GM23248 (cell line): ENCODE measurements at regions not wholly inside any gene's neighbourhood (a gene's known extent, or its start where the extent isn't known, plus 50 kb on each side); places are given as distances from the start of the nearest gene placed in this dataset.

Experiments used
- DNase-seq: peaks from one replicate; pipeline ENCODE4 v3.0.0-alpha.2; 2015
- H2AFZ ChIP-seq: fragments of 200-600 bp; sonication (generic); 2 replicates; pipeline ENCODE4 v1.6.1; 2016; ENCODE audit warnings: antibody characterized with exemption
- H3F3A ChIP-seq: fragments of 200-600 bp; sonication (generic); 2 replicates; pipeline ENCODE4 v1.6.1; 2016; ENCODE audit warnings: mild to moderate bottlenecking, antibody characterized with exemption, mixed run types; ENCODE audit not compliant: insufficient read depth
- H3K27ac ChIP-seq: fragments of 200-600 bp; sonication (generic); 2 replicates; pipeline ENCODE4 v1.5.1; 2016; ENCODE audit warnings: mild to moderate bottlenecking
- H3K27me3 ChIP-seq: fragments of 200-600 bp; sonication (generic); replicated peaks from 2 replicates; pipeline ENCODE4 v1.6.1; 2016; ENCODE audit warnings: mild to moderate bottlenecking; ENCODE audit not compliant: insufficient read depth
- H3K36me3 ChIP-seq: fragments of 200-600 bp; sonication (generic); 2 replicates; pipeline ENCODE4 v1.6.1; 2016; ENCODE audit warnings: low read depth, mild to moderate bottlenecking
- H3K4me1 ChIP-seq: fragments of 200-600 bp; sonication (generic); 2 replicates; pipeline ENCODE4 v1.6.1; 2016; ENCODE audit warnings: mild to moderate bottlenecking; ENCODE audit not compliant: insufficient read depth
- H3K4me2 ChIP-seq: fragments of 200-600 bp; sonication (generic); one replicate; pipeline ENCODE4 v1.6.1; 2016; ENCODE audit warnings: mild to moderate bottlenecking; ENCODE audit not compliant: unreplicated experiment
- H3K4me3 ChIP-seq: fragments of 200-600 bp; sonication (generic); 2 replicates; pipeline ENCODE4 v1.5.1; 2016; ENCODE audit warnings: mild to moderate bottlenecking
- H3K79me2 ChIP-seq: fragments of 200-600 bp; sonication (generic); 2 replicates; pipeline ENCODE4 v1.6.1; 2016; ENCODE audit warnings: mild to moderate bottlenecking; ENCODE audit not compliant: insufficient read depth
- H3K9ac ChIP-seq: fragments of 200-600 bp; sonication (generic); 2 replicates; pipeline ENCODE4 v1.6.1; 2016; ENCODE audit warnings: mild to moderate bottlenecking
- H3K9me2 ChIP-seq: fragments of 200-600 bp; sonication (generic); 2 replicates; pipeline ENCODE4 v1.6.1; 2016; ENCODE audit warnings: mixed run types, mild to moderate bottlenecking, moderate library complexity; ENCODE audit not compliant: insufficient read depth
- H3K9me3 ChIP-seq: fragments of 200-600 bp; sonication (generic); one replicate; pipeline ENCODE4 v1.6.1; 2017; ENCODE audit warnings: low read depth
- H4K20me1 ChIP-seq: fragments of 200-600 bp; sonication (generic); 2 replicates; pipeline ENCODE4 v1.6.0; 2016; ENCODE audit not compliant: insufficient read depth
- EZH2 ChIP-seq: fragments of 200-600 bp; sonication (generic); IDR thresholded peaks from 2 replicates; pipeline ENCODE4 v1.6.1; 2018; ENCODE audit warnings: antibody characterized with exemption, mild to moderate bottlenecking; ENCODE audit not compliant: insufficient read depth, poor library complexity, severe bottlenecking
- EZH2phosphoT487 ChIP-seq: fragments of 200-600 bp; sonication (generic); IDR thresholded peaks from 2 replicates; pipeline ENCODE4 v1.6.1; 2018; ENCODE audit warnings: antibody characterized with exemption, moderate library complexity, mild to moderate bottlenecking, low read depth; ENCODE audit not compliant: insufficient read depth
- WGBS, 2 experiments: methylation state at CpG; one replicate each; pipeline ENCODE4 v1.1.6; 2015 to 2017; ENCODE audit warnings: low lambda C conversion rate in 2 of 2, low coverage in 1 of 2; ENCODE audit errors: missing lambda C conversion rate in 2 of 2; 5-methylcytosine and 5-hydroxymethylcytosine counted together
- in situ Hi-C: fragments of 300-500 bp; cut with MboI; formaldehyde crosslinking; loops from 2 replicates; pipeline ENCODE4 v1.15.0; 2020

DNA sequence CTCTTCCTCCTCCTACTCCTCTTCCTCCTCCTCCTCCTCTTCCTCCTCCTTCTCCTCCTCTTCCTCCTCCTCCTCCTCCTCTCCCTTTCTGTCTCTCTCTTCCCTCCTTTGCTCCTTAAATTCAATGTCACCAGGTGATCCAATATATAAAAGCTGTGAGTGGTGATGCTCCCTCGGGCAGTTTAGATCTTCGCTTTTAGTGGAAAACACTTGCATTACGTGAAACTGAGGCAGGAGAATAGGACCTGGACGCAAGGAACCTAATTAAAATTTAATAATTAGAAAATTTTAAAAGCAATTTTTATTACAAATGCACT, 279.7 kb downstream of the XXYLT1 start:
- Histone ChIP-seq H2AFZ (no peak overlapping the region), H3K36me3 (no peaks in the 10 kb centered on the region), H3K79me2 (no peaks in the 10 kb centered on the region), H3K4me2 (no peak overlapping the region), H4K20me1 (no peaks in the 10 kb centered on the region), H3K27me3 (no peaks in the 10 kb centered on the region), H3K9me3 (no peaks in the 10 kb centered on the region), H3K9ac (no peak overlapping the region), H3F3A (no peaks in the 10 kb centered on the region), H3K9me2 (no peaks in the 10 kb centered on the region), H3K4me3 (no peak overlapping the region), H3K27ac (no peak overlapping the region), H3K4me1 (no peaks in the 10 kb centered on the region)
- no peak for DNase-seq
- no peak for TF ChIP-seq EZH2
- TF ChIP-seq EZH2phosphoT487, result no peak
- 65 to 80% methylated on average over 4 of the region's 4 CpGs for WGBS, 2 experiments
- in situ Hi-C loops, result no loop called here

DNA sequence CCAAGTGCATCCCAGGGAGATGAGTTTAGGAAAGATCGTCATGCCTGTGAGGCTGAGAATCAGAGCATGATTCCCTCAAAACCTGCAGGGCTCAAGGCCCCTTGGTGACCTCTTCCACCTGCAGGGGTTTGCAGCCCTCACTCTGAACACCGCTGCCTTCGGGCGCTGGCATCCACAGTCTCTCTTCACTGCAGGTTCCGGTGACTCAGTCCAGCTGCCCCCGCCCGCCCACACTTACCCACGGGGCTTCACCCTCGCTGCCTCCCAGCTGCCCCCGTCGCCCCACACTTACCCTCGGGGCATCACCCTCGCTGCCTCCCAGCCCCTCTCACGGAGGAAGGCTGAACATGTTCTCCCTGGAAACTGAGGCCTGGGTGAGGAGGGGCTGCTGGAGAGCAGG, 277.1 kb downstream of the XXYLT1 start:
- TF ChIP-seq EZH2 (no peak), EZH2phosphoT487 (no peak)
- in situ Hi-C loops, result no loop called here
- no peaks in the 10 kb centered on the region for H3F3A ChIP-seq
- H3K4me1 ChIP-seq, result no peaks in the 10 kb centered on the region
- no peaks in the 10 kb centered on the region for H3K27me3 ChIP-seq
- H3K4me2 ChIP-seq, result no peak overlapping the region
- WGBS, 2 experiments, result 74 to 78% methylated on average over 12 to 14 of the region's 14 CpGs
- H3K27ac ChIP-seq, result no peak overlapping the region
- H3K9ac ChIP-seq, result no peak overlapping the region
- H4K20me1 ChIP-seq, result no peaks in the 10 kb centered on the region
- no peaks in the 10 kb centered on the region for H3K36me3 ChIP-seq
- H3K9me3 ChIP-seq, result no peaks in the 10 kb centered on the region
- H3K79me2 ChIP-seq, result no peaks in the 10 kb centered on the region
- no peak overlapping the region for H3K4me3 ChIP-seq
- no peak overlapping the region for H2AFZ ChIP-seq
- no peaks in the 10 kb centered on the region for H3K9me2 ChIP-seq
- no peak for DNase-seq

- no peak for DNase-seq
- Histone ChIP-seq H3K27me3 (no peaks in the 10 kb centered on the region), H3K27ac (no peak overlapping the region), H3K9me3 (no peaks in the 10 kb centered on the region), H3K4me3 (no peak overlapping the region), H3K9ac (no peak overlapping the region), H2AFZ (no peak overlapping the region), H3F3A (no peaks in the 10 kb centered on the region), H3K9me2 (no peaks in the 10 kb centered on the region), H3K4me1 (no peaks in the 10 kb centered on the region), H3K36me3 (no peaks in the 10 kb centered on the region), H3K4me2 (no peak overlapping the region), H4K20me1 (no peaks in the 10 kb centered on the region), H3K79me2 (no peaks in the 10 kb centered on the region)
- TF ChIP-seq EZH2phosphoT487, result no peak
- no peak for TF ChIP-seq EZH2
- WGBS, 2 experiments, result 47 to 54% methylated on average over 6 of the region's 6 CpGs
- in situ Hi-C loops, result no loop called here
These were observed 276.4 kb downstream of the XXYLT1 start for GRCh38 chr3:194994551-194994981.

GRCh38 chr3:194995334-194995733, 275.6 kb downstream of the XXYLT1 start:
- H3K79me2 ChIP-seq, result no peaks in the 10 kb centered on the region
- H3F3A ChIP-seq, result no peaks in the 10 kb centered on the region
- DNase-seq, result no peak
- no peak overlapping the region for H3K27ac ChIP-seq
- no peak overlapping the region for H3K4me2 ChIP-seq
- no peak overlapping the region for H2AFZ ChIP-seq
- whole genome bisulfite sequencing, 2 experiments, result 67 to 69% methylated on average over 7 of the region's 7 CpGs
- H3K9ac ChIP-seq, result no peak overlapping the region
- no peaks in the 10 kb centered on the region for H3K4me1 ChIP-seq
- in situ Hi-C loops, result no loop called here
- no peaks in the 10 kb centered on the region for H3K9me2 ChIP-seq
- no peaks in the 10 kb centered on the region; the same call in 1 of the 2 replicates for H3K27me3 ChIP-seq
- TF ChIP-seq EZH2phosphoT487, result no peak
- TF ChIP-seq EZH2, result no peak
- no peak overlapping the region for H3K4me3 ChIP-seq
- H3K36me3 ChIP-seq, result no peaks in the 10 kb centered on the region
- no peaks in the 10 kb centered on the region for H4K20me1 ChIP-seq
- no peaks in the 10 kb centered on the region for H3K9me3 ChIP-seq

- Histone ChIP-seq H3F3A (no peaks in the 10 kb centered on the region), H3K4me1 (no peaks in the 10 kb centered on the region), H2AFZ (no peak overlapping the region), H3K79me2 (no peaks in the 10 kb centered on the region), H3K36me3 (no peaks in the 10 kb centered on the region), H3K4me3 (no peak overlapping the region), H3K27me3 (no peaks in the 10 kb centered on the region; the same call in 1 of the 2 replicates), H3K9me3 (no peaks in the 10 kb centered on the region), H3K9me2 (no peaks in the 10 kb centered on the region), H4K20me1 (no peaks in the 10 kb centered on the region), H3K4me2 (no peak overlapping the region), H3K27ac (no peak overlapping the region), H3K9ac (no peak overlapping the region)
- in situ Hi-C loops, result no loop called here
- no peak for TF ChIP-seq EZH2phosphoT487
- TF ChIP-seq EZH2, result no peak
- no peak for DNase-seq
- WGBS, 2 experiments, result 78 to 79% methylated on average over 12 of the region's 12 CpGs
These were observed 275.0 kb downstream of the XXYLT1 start for GRCh38 chr3:194995922-194996321.
